ENCODE measurements at regions not wholly inside any gene's neighbourhood (a gene's known extent, or its start where the extent isn't known, plus 50 kb on each side); places are given as distances from the start of the nearest gene placed in this dataset.

DNA sequence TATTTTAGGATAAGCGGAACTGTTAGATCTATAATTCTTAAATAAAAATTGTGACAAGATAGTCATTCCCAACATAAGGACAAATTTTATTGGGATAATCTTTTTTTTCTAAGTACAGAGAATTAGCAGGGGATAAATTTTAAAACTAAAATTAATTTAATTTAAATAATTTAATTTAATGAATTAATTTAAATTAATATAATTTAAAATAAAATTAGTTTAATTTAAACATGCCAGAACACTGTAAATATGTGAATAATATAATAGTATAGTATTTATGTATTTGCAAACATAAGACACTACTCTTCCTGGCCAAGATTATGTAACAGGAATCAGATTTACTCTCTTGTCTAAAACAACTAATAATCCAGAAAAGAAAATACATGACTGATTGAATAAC lies 1055.9 kb downstream of the PDHA2 start:
- dilution Hi-C loops (cut with MboI; ENCODE audit: extremely low pct_ligation_motif_present, low sequenced_read_pairs) = no loop called here
- Histone ChIP-seq H3K4me1 (ENCODE audit: control insufficient read depth, extremely low read depth, insufficient read depth, low read length) (no peaks in the 10 kb centered on the region), H3K79me2 (ENCODE audit: control insufficient read depth, insufficient read depth, low read length) (no peaks in the 10 kb centered on the region)

GRCh38 chr4:96912716-96913115 lies 1072.8 kb downstream of the PDHA2 start:
- Histone ChIP-seq H3K9ac (ENCODE audit: control insufficient read depth, extremely low read depth, insufficient read depth, low read length) (no peak overlapping the region), H3K36me3 (ENCODE audit: control insufficient read depth in 2 of 2, extremely low read depth in 1 of 2, insufficient read depth in 2 of 2, low read length in 2 of 2) (no peaks in the 10 kb centered on the region)

More for the DNA sequence above, 1055.9 kb downstream of the PDHA2 start:
- Histone ChIP-seq H3K9me1 (ENCODE audit: control insufficient read depth, extremely low read depth, insufficient read depth, low read length) (no peaks in the 10 kb centered on the region), H2AFZ (ENCODE audit: control insufficient read depth, low read length) (no peak overlapping the region), H4K20me1 (ENCODE audit: control insufficient read depth, extremely low read depth, insufficient read depth, low read length) (no peaks in the 10 kb centered on the region), H3K27me3 (ENCODE audit: control insufficient read depth, extremely low read depth, insufficient read depth, low read length) (no peaks in the 10 kb centered on the region), H3K36me3 (ENCODE audit: control insufficient read depth in 2 of 2, extremely low read depth in 1 of 2, insufficient read depth in 2 of 2, low read length in 2 of 2) (no peaks in the 10 kb centered on the region), H3K4me2 (ENCODE audit: control insufficient read depth, extremely low read depth, insufficient read depth, low read depth, low read length) (no peak overlapping the region), H3K27ac (ENCODE audit: control insufficient read depth, insufficient read depth, low read length) (no peak overlapping the region), H3K9ac (ENCODE audit: control insufficient read depth, extremely low read depth, insufficient read depth, low read length) (no peak overlapping the region), H3K9me3 (ENCODE audit: control insufficient read depth, low read depth, low read length) (no peaks in the 10 kb centered on the region), H3K4me3 (ENCODE audit: control insufficient read depth in 2 of 3, extremely low read depth in 1 of 3, insufficient read depth in 2 of 3, low read depth in 1 of 3, low read length in 3 of 3) (no peak overlapping the region)
- FAIRE-seq (no peak), DNase-seq (ENCODE audit: low read depth, low spot score) (no peak)
- TF ChIP-seq CTCF (optimal IDR thresholded peaks at IDR 0.05 in 1 of 3, IDR thresholded peaks at IDR 0.05 in 1 of 3, conservative IDR thresholded peaks at IDR 0.05 in 1 of 3; ENCODE audit: extremely low read depth in 1 of 3, insufficient read depth in 2 of 3, low read length in 3 of 3) = no peak
- no peak for TF ChIP-seq EZH2 (IDR thresholded peaks at IDR 0.05; ENCODE audit: low read length)

More at GRCh38 chr4:96912716-96913115, 1072.8 kb downstream of the PDHA2 start:
- TF ChIP-seq CTCF (optimal IDR thresholded peaks at IDR 0.05 in 1 of 3, IDR thresholded peaks at IDR 0.05 in 1 of 3, conservative IDR thresholded peaks at IDR 0.05 in 1 of 3; ENCODE audit: extremely low read depth in 1 of 3, insufficient read depth in 2 of 3, low read length in 3 of 3) (no peak), EZH2 (IDR thresholded peaks at IDR 0.05; ENCODE audit: low read length) (no peak)
- Histone ChIP-seq H3K4me1 (ENCODE audit: control insufficient read depth, extremely low read depth, insufficient read depth, low read length) (no peaks in the 10 kb centered on the region), H3K27ac (ENCODE audit: control insufficient read depth, insufficient read depth, low read length) (no peak overlapping the region), H3K9me3 (ENCODE audit: control insufficient read depth, low read depth, low read length) (no peaks in the 10 kb centered on the region), H4K20me1 (ENCODE audit: control insufficient read depth, extremely low read depth, insufficient read depth, low read length) (no peaks in the 10 kb centered on the region), H3K27me3 (ENCODE audit: control insufficient read depth, extremely low read depth, insufficient read depth, low read length) (no peaks in the 10 kb centered on the region), H3K4me3 (ENCODE audit: control insufficient read depth in 2 of 3, extremely low read depth in 1 of 3, insufficient read depth in 2 of 3, low read depth in 1 of 3, low read length in 3 of 3) (no peak overlapping the region), H3K4me2 (ENCODE audit: control insufficient read depth, extremely low read depth, insufficient read depth, low read depth, low read length) (no peak overlapping the region), H2AFZ (ENCODE audit: control insufficient read depth, low read length) (no peak overlapping the region), H3K79me2 (ENCODE audit: control insufficient read depth, insufficient read depth, low read length) (no peaks in the 10 kb centered on the region), H3K9me1 (ENCODE audit: control insufficient read depth, extremely low read depth, insufficient read depth, low read length) (no peaks in the 10 kb centered on the region)
- FAIRE-seq (no peak), DNase-seq (ENCODE audit: low read depth, low spot score) (no peak)
- dilution Hi-C loops (cut with MboI; ENCODE audit: extremely low pct_ligation_motif_present, low sequenced_read_pairs) = no loop called here

All from keratinocyte (primary cell).